HG03460 (cell line): ENCODE measurements at regions not wholly inside any gene's neighbourhood (a gene's known extent, or its start where the extent isn't known, plus 50 kb on each side); places are given as distances from the start of the nearest gene placed in this dataset.

Experiments used
- ATAC-seq: cut with Tn5 transposase; IDR thresholded peaks from one replicate; pipeline ENCODE4 v1.9.1; 2021; ENCODE audit not compliant: unreplicated experiment

DNA sequence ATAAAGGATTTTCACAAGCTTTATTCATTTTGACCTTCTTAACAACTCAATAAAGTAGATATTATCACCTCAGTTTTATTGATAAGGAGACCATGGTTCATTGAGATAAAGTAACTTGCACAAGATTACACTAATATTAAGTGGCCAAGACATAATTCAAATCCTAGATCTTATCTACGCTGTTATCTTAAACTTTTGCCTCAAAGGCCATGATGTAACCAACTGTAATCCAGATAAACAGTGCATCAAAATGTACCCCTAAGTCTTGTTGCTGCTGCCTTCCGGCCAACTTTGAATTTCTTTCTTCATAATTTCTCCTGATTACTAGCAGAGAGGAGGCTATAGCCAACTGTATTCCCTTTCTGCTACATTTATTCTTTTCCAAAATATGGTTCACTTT is 1094.8 kb upstream of the PIK3C3 start:
- no peak for ATAC-seq

- ATAC-seq, result no peak
Observed at GRCh38 chr18:40855661-40856060, 1099.4 kb upstream of the PIK3C3 start.

- no peak for ATAC-seq
Observed at GRCh38 chr18:40852406-40852805, 1102.6 kb upstream of the PIK3C3 start.

- ATAC-seq, result no peak
Observed at GRCh38 chr18:40851014-40851429, 1104.0 kb upstream of the PIK3C3 start.

DNA sequence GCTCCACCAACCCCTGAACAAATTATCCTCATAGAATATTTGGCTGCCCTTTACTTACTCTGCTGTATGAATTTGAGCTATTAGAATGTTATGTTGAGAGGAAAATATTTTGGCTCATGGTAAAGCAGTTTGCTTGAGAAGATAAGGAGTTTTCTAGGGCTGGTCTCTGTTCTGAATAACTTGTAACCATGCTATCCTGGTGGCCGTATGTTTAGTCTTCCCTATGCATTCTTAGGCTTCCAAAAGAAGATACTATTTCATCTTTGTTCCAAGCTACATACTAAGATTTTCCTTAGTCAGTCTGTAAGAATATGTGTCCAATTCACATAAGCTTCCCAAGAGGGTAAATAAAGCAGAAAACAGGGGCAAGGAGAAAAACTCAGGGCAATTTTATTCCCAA is 1105.1 kb upstream of the PIK3C3 start:
- ATAC-seq, result no peak

- no peak for ATAC-seq
Observed at GRCh38 chr18:40841467-40841866, 1113.6 kb upstream of the PIK3C3 start.

GRCh38 chr18:40841063-40841462 is 1114.0 kb upstream of the PIK3C3 start:
- ATAC-seq, result no peak

DNA sequence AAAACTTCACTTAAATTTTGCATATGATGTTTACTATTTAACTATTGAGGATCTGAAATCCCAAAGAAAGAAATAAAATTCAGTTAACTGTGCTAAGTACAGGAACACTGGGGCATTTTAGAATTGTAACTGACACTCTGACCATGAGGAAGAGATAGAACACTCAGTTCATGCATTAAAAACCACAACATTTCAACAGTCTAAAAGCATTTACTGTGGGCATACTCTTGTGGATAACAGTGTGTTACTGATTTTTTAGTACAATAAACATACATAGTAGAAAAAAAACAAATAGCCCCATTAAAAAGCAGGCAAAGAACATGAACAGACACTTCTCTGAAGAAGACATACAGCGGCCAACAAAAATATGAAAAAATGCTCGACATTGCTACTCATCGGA is 1122.7 kb upstream of the PIK3C3 start:
- ATAC-seq, result no peak

DNA sequence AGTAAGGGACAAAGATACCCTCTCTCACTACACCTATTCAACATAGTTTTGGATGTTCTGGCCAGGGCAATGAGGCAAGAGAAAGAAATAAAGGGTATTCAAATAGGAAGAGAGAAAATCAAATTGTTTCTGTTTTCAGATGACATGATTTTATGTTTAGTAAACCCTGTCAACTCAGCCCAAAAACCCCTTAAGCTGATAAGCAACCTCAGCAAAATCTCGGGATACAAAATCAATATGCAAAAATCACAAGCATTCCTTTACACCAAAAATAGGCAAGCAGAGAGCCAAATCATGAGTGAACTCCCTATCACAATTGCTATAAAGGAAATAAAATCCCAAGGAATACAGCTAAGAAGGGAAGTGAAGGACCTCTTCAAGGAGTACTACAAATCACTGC is 1130.7 kb upstream of the PIK3C3 start:
- no peak for ATAC-seq

DNA sequence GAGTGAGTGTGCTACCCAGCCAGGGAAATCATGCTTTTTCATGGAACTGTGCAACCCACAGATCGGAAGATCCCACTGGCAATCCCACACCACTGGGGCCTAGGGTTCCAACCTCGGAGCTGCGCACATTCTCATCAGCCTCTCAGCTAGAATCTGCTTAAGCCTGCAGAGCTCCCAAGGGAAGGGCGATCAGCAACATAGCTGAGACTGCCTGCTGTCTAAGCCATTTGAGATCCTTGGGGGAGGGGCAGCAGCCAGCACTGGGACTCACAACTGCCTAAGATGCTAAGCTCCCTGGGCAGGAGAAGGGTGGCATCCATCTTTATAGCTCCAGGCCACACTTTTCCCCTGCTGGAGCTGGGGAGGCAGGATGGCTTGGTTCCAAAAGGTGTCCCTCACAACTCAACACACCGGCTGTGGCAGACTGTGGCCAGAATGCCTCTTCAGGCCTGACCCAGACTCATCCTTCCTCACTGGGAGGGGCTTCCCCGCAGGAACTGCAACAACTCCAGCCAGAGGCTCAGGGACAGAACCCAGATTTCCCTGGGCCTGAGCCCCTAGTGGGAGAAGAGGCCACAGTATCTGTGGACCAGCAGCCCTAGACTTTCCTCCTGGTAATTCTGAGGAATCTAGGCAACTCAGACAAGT is 1133.3 kb upstream of the PIK3C3 start:
- no peak for ATAC-seq

DNA sequence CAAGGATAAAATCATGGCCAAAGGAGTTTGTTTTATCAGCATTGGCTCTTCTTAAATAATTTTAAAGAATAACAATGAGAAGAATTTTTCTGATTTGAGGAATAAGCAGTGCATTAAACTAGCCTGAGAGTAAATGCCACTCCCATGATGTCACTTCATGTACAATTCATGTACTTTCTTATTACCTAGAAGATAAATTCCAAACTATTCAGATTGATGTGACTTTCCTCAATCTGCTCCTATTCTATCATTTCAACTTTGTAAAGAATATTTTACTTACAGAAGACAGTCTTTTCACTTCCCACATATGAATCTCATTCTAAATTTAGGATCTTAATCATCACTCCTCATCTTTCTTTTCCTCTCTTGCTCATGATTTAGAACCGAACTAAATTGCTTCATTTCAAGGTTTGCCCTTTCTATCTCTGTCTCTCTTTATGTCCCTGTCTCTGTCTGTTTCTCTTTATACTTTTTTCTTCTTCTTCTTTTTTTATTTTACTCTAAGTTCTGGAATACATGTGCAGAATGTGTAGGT is 1142.0 kb upstream of the PIK3C3 start:
- no peak for ATAC-seq

DNA sequence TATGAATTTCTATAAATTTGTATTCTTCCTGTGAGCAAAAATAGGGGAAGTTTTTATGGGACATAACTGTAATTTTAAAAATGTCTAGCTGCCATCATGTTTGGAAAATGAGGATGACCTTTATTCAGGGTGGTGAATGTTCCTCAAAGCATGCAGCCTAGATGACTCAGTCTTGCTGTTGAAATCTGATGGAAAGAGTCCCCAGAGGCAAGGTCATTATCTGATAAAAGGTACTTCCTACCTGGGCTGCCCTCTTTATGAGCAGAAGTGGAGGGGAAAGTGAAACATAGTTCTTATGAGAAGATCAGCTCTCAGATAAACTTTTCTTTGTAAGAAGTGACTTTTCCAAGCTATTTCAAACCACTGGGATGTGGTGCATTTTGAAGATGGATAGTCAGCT is 1144.7 kb upstream of the PIK3C3 start:
- ATAC-seq, result no peak

DNA sequence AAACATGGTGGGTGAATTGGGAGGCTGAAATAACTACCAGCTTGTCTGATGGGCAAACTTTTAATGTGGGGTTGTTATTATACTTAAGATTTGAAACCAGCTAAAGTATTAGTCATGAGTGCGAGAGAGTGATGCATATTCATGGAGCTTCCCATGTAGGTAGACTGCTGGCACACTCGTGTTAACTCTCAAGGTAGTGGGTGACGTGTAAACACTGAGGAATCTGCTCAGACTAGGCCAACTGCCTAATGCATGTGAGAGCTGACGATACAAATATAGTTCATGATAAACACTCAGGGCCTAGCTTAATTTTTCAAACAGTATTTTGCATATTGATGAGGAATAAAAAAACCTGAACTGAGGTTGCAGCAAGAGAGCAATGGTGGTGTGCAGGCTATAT is 1165.7 kb upstream of the PIK3C3 start:
- no peak for ATAC-seq

GRCh38 chr18:40782453-40783130 is 1172.4 kb upstream of the PIK3C3 start:
- ATAC-seq, result no peak

DNA sequence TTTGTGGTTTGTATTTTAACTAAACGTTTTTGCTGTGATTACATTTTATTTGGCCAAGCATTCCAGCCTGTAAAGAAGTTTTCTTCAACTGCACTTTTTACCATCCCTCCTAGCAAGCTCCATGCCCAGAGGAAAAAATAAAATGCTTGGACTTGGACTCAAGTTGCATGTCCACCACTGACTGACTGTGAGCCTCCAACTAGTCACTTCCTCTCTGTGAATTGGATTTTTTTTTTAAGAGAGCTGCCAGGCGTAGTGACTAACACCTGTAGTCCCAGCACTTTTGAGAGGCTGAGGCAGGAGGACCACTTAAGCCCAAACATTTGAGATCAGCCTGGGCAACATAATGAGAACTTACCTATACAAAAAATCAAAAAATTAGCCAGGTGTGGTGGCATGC is 1185.2 kb upstream of the PIK3C3 start:
- ATAC-seq, result no peak

DNA sequence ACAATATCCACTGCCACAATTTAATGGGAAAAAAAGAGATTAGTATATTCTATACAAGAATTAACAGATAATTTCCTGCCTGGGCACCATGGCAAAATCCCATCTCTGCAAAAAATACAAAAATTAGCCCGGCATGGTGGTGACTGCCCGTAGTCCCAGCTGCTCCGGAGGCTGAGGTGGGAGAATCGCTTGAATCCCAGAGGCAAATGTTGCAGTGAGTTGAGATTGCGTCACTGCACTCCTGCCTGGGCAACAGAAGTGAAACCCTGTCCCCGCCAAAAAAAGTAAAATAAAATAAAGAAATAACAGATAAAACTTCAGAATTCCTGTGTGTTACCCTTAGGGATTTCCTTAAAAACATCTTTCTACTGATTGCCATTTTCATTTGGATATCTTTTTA is 1194.8 kb upstream of the PIK3C3 start:
- no peak for ATAC-seq

- no peak for ATAC-seq
Observed at GRCh38 chr18:40754477-40754876, 1200.6 kb upstream of the PIK3C3 start.

DNA sequence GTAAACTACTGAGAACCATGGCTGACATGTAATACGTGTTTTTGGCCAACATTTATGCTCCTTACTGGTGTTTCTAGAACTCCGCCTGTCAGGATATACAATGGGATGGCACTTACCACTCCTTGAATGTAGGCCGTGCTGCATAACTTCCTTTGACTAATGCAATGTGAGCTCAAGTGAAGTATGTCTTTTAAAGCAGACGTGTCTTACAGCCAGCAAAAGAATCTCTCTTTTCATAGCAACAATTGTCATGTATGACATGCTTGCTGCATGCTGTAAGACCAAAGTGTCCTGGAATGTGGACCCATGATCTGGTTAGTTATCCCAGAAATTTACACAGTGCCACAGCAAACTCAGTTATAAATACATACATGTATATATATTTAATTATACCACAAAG is 1202.7 kb upstream of the PIK3C3 start:
- ATAC-seq, result no peak

DNA sequence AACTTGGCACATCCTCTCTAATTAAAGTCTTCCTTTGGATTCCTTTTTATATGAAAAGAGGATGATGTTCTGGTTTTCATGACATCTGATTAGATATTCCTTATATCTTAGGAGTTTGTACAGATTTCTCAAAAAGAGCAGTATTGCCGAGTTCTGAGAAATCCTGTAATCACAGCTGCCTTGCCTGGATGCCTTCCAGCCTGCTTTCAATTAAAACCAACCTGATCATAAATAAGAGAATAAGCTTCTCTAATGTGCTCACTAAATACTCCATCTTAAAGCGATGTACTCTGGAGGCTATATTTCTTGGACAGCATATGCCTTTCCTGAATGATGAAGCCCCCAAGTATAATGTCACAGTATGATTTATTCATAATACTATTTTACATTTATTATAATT is 1203.8 kb upstream of the PIK3C3 start:
- ATAC-seq, result no peak

DNA sequence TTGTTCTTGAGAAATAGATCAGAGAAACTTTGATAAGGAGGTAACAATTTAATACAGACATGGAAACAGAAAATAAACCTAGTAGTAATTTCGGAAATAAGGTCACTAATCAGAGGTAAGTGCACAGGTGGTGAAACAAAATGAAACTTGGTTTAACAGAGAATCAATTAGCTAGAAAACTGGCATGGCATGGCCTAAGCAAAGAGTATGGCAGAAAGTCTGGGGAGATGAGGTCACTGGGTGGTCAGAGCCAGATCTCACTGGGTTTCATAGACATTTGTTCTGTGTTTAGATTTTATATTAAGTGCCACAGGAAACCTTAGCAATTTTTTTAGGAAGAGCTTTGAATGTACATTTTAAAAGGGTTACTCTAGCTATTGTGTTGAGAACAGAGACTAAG is 1216.0 kb upstream of the PIK3C3 start:
- no peak for ATAC-seq

- peak; percentile 54 for ATAC-seq
Observed at GRCh38 chr18:40738321-40738880, 1216.6 kb upstream of the PIK3C3 start.

DNA sequence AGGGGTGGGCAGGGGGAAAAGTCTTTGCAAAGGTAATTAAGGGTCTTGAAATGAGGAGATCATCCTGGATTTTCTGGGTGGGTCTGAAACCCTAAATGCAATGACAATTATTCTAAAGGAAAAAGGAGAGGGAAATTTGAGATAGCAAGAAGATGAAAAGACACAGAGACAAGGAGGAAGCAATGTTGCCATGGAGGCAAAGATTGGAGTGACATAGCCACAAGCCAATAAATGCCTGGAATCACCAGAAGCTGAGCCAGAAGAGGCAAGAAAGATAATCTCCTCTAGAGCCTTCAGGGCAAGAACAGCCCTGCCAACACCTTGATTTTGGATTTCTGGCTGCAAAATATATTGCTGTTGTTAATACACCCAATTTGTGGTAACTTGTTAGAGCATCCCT is 1246.3 kb upstream of the PIK3C3 start:
- ATAC-seq, result no peak
